Nephron (organoid): ENCODE measurements at regions not wholly inside any gene's neighbourhood (a gene's known extent, or its start where the extent isn't known, plus 50 kb on each side); places are given as distances from the start of the nearest gene placed in this dataset.
"Not testable (repeated sequence)": the region's sequence is repeated elsewhere in the genome, so short reads cannot be mapped to it uniquely, and the experiment has no call there.

Experiments used
- H3K27ac Mint-ChIP-seq, 3 experiments: 2 replicates each; pipeline ENCODE4 v1.8.0; 2020; ENCODE audit warnings: mixed read lengths in 3 of 3, mild to moderate bottlenecking in 2 of 3, moderate library complexity in 1 of 3
- H3K27me3 Mint-ChIP-seq: 2 replicates; pipeline ENCODE4 v1.8.0; 2021; ENCODE audit warnings: low read depth, mild to moderate bottlenecking, moderate library complexity, mixed read lengths
- H3K36me3 Mint-ChIP-seq: 2 replicates; pipeline ENCODE4 v1.8.0; 2020; ENCODE audit warnings: low read depth, mixed read lengths
- H3K4me1 Mint-ChIP-seq: 2 replicates; pipeline ENCODE4 v1.8.0; 2020; ENCODE audit warnings: mixed read lengths
- H3K4me3 Mint-ChIP-seq, 3 experiments: 2 replicates each; pipeline ENCODE4 v1.8.0; 2020; ENCODE audit warnings: mild to moderate bottlenecking in 3 of 3, mixed read lengths in 3 of 3, moderate library complexity in 2 of 3
- H3K9me3 Mint-ChIP-seq: 2 replicates; pipeline ENCODE4 v1.8.0; 2020; ENCODE audit warnings: mixed read lengths
- TF ChIP-seq, protein P1 (sequence below), 3 experiments: fragments of 200-600 bp; sonication (generic); IDR thresholded peaks; one replicate each; pipeline ENCODE4 v1.5.0; 2021; ENCODE audit warnings: antibody characterized with exemption in 3 of 3; ENCODE audit not compliant: unreplicated experiment in 3 of 3

DNA sequence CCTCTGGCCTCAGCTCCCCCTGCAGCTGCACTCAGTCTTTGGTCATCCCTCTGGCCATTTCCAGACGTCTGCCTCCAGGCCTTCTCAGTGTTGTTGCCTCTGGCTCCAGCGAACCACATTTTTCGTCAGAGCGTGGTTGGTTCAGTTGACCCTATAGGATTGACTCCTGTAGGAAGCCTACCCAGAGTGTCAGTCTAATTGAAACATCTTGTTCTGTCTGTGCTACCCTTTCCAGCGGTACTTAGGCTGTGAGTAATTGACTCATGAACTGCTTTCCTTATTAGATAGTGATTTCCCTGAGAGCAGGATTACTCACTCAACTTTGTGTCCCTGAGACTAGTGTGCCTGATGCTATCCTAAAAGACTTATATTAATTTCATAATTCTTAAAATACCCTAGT, 373.2 kb downstream of the ATP23 start:
- Mint-ChIP-seq H3K9me3 (peaks cover 13% of the 10 kb centered on the region), H3K4me1 (peaks cover 5% of the 10 kb centered on the region), H3K27me3 (no peaks in the 10 kb centered on the region), H3K4me3 (no peak overlapping the region), H3K27ac (no peak overlapping the region), H3K36me3 (no peaks in the 10 kb centered on the region)
- TF ChIP-seq, protein P1, sequence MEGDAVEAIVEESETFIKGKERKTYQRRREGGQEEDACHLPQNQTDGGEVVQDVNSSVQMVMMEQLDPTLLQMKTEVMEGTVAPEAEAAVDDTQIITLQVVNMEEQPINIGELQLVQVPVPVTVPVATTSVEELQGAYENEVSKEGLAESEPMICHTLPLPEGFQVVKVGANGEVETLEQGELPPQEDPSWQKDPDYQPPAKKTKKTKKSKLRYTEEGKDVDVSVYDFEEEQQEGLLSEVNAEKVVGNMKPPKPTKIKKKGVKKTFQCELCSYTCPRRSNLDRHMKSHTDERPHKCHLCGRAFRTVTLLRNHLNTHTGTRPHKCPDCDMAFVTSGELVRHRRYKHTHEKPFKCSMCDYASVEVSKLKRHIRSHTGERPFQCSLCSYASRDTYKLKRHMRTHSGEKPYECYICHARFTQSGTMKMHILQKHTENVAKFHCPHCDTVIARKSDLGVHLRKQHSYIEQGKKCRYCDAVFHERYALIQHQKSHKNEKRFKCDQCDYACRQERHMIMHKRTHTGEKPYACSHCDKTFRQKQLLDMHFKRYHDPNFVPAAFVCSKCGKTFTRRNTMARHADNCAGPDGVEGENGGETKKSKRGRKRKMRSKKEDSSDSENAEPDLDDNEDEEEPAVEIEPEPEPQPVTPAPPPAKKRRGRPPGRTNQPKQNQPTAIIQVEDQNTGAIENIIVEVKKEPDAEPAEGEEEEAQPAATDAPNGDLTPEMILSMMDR (IDR thresholded peaks at IDR 0.05; ENCODE audit: unreplicated experiment in 3 of 3): no peak

DNA sequence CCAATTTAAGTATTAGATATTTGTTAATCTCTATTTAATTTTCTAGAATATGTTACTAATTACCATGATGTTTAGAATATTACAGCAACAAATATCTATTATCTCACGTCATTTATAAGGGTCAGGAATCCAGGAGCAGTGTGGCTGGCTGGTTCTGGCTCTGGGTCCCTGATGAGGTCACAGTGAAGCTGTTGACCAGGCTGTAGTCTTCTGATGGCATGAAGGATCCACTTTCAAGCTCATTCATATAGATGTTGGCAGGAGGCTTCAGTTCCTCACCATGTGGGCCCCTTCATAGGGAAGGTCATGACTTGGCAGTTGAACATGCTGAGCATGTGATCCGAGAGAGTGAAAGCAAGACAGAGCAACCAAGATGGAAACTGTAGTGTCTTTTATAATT, 375.6 kb downstream of the ATP23 start:
- peaks cover 5% of the 10 kb centered on the region for H3K4me1 Mint-ChIP-seq
- no peaks in the 10 kb centered on the region for H3K36me3 Mint-ChIP-seq
- peaks cover 11% of the 10 kb centered on the region for H3K9me3 Mint-ChIP-seq
- no peaks in the 10 kb centered on the region for H3K27me3 Mint-ChIP-seq
- H3K27ac Mint-ChIP-seq: no peak overlapping the region
- no peak overlapping the region for H3K4me3 Mint-ChIP-seq
- TF ChIP-seq, protein P1 (IDR thresholded peaks at IDR 0.05; ENCODE audit: unreplicated experiment in 3 of 3): no peak

DNA sequence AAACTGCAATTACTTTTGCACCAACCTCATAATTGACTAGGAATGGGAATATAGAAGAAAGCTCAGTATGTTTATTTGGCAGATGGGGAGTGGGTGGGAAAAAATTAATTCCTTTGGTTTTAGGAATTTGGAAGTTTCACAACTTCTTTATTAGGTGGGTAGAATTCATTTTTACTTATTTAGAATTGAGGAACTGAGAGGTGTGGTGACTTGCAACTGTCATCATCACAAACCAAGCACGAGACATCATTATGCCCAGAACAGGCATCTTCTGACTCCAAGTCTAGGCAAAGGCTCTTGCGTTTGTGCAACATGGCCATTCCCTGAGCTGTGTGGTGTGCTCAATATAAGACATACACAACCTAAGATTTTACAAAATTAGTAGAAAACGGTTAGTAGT, 380.0 kb downstream of the ATP23 start:
- peaks cover 7% of the 10 kb centered on the region for H3K4me1 Mint-ChIP-seq
- peaks cover 11% of the 10 kb centered on the region for H3K9me3 Mint-ChIP-seq
- no peak overlapping the region for H3K27ac Mint-ChIP-seq
- H3K27me3 Mint-ChIP-seq: no peaks in the 10 kb centered on the region
- H3K4me3 Mint-ChIP-seq: no peak overlapping the region
- TF ChIP-seq, protein P1 (IDR thresholded peaks at IDR 0.05; ENCODE audit: unreplicated experiment in 3 of 3): no peak
- no peaks in the 10 kb centered on the region for H3K36me3 Mint-ChIP-seq

DNA sequence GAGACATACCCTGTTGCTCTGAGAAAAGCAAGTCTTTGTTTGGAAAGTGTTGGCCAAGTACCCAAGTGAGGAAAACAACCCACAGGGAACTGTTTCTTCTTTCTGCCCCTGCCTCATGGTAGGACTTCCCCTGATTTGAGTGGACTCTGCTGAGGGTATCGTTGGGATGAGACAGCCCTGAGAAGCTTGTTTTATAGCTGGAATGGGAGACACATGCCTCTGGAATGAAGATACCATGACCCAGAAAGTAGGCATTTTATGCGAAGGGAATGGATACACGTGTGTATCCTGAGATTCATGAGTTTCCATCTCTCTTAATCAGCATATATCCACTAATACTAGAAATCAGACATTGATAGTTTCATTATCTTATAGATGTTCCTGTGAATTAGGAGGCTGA, 382.3 kb downstream of the ATP23 start:
- no peak overlapping the region for H3K4me3 Mint-ChIP-seq
- H3K9me3 Mint-ChIP-seq: peaks cover 7% of the 10 kb centered on the region
- H3K27ac Mint-ChIP-seq: no peak overlapping the region
- TF ChIP-seq, protein P1 (IDR thresholded peaks at IDR 0.05; ENCODE audit: unreplicated experiment in 3 of 3): no peak
- H3K27me3 Mint-ChIP-seq: no peaks in the 10 kb centered on the region
- H3K4me1 Mint-ChIP-seq: peaks cover 7% of the 10 kb centered on the region
- no peaks in the 10 kb centered on the region for H3K36me3 Mint-ChIP-seq

DNA sequence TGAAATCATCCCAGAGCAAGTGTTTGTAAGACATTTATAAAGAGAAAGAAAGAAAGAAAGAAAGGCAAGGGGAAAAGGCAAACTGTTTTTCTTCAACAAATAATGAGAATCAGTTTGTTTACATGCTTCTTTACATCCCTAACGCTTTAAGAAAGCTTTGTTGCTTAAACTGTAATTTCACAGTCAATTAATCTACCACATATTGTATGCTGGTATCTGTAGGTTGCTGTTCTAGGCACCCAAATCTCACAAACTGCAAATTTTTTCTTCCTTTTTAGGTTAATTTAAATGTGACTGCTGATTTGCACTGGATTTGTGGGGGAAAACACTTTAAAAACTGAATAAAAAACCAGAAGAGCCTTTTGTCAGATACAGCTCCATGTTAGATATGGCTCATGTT, 384.2 kb downstream of the ATP23 start:
- H3K27me3 Mint-ChIP-seq: no peaks in the 10 kb centered on the region
- TF ChIP-seq, protein P1 (IDR thresholded peaks at IDR 0.05; ENCODE audit: unreplicated experiment in 3 of 3): no peak
- no peak overlapping the region for H3K4me3 Mint-ChIP-seq
- H3K4me1 Mint-ChIP-seq: peaks cover 7% of the 10 kb centered on the region
- H3K27ac Mint-ChIP-seq: peak overlapping the region in 1 of 3 experiments; percentile 48
- no peaks in the 10 kb centered on the region for H3K9me3 Mint-ChIP-seq
- H3K36me3 Mint-ChIP-seq: no peaks in the 10 kb centered on the region

DNA sequence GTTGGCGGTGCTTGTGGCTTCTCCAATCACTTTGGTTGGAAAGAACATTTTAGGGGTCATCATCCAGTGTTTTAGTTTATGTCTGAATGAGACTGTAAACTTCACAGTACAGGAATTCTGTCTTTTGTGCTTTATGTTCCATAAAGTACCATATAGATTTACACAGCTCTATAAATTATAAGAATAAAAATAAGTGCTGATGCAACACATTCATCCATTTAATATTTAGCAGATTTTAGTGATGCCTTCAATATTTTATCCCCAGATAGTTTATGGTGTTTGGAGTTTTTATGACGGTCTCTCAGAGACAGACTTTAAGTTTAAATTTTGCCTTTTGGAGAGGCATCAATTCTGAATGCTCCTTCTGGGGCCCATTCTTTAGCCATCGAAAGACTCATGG, 385.2 kb downstream of the ATP23 start:
- Mint-ChIP-seq H3K4me1 (peaks cover 7% of the 10 kb centered on the region), H3K36me3 (no peaks in the 10 kb centered on the region), H3K4me3 (no peak overlapping the region), H3K27me3 (no peaks in the 10 kb centered on the region), H3K9me3 (no peaks in the 10 kb centered on the region), H3K27ac (peak overlapping the region in 2 of 3 experiments; percentile 43 to 48)
- TF ChIP-seq, protein P1 (IDR thresholded peaks at IDR 0.05; ENCODE audit: unreplicated experiment in 3 of 3): no peak

DNA sequence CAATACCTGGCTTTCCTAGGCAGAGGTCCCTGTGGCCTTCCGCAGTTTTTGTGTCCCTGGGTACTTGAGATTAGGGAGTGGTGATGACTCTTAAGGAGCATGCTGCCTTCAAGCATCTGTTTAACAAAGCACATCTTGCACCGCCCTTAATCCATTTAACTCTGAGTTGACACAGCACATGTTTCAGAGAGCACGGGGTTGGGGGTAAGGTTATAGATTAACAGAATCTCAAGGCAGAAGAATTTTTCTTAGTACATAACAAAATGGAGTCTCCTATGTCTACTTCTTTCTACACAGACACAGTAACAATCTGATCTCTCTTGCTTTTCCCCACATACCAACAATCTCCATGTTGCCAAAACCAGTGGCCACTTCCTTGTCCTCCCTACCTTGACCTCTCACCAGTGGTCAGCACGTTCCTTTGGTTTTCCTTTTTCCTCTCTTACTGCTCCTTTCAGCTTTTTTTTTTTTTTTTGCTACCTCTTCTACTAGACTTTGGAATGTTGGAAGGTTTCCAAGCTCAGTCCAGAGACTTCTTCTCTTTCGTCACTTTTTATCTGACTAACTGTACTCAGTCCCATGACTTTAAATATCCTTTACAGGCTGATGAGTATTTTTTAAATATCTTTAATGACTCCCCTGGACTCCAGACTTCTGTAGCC, 395.3 kb downstream of the ATP23 start:
- Mint-ChIP-seq H3K27ac (peak overlapping the region; percentile 95 to 98 (median 96)), H3K4me1 (peaks cover 17% of the 10 kb centered on the region)
- not testable (repeated sequence) for H3K36me3 Mint-ChIP-seq, H3K9me3 Mint-ChIP-seq, H3K27me3 Mint-ChIP-seq, H3K4me3 Mint-ChIP-seq

DNA sequence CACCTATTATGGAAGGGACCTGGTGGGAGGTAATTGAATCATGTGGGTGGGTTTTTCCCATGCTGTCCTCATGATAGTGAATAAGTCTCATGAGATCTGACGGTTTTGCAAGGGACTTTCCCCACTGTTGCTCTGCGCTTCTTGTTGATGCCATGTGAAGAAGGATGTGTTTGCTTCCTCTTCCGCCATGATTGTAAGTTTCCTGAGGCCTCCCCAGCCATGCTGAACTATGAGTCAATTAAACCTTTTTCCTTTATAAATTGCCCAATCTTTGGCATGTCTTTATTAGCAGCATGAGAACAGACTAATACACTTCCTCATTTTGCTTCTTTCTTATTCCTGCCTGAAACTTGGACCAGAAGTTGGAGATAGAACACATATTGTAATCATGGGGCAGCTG, 396.2 kb downstream of the ATP23 start:
- H3K9me3 Mint-ChIP-seq, H3K27me3 Mint-ChIP-seq, H3K36me3 Mint-ChIP-seq, H3K4me3 Mint-ChIP-seq: not testable (repeated sequence)
- Mint-ChIP-seq H3K27ac (peak overlapping the region; percentile 63 to 96 (median 95)), H3K4me1 (peaks cover 25% of the 10 kb centered on the region)
